CD4-positive, alpha-beta T cell treated with Interleukin-21 for 1 hour (primary cell): ENCODE measurements at regions not wholly inside any gene's neighbourhood (a gene's known extent, or its start where the extent isn't known, plus 50 kb on each side); places are given as distances from the start of the nearest gene placed in this dataset.

Source experiments
- DNase-seq: peaks from one replicate; pipeline ENCODE4 v3.0.0-alpha.2; 2020

GRCh38 chr3:39000008-39000450, 51.7 kb downstream of the SCN11A start:
- peak; percentile 47 for DNase-seq

DNA sequence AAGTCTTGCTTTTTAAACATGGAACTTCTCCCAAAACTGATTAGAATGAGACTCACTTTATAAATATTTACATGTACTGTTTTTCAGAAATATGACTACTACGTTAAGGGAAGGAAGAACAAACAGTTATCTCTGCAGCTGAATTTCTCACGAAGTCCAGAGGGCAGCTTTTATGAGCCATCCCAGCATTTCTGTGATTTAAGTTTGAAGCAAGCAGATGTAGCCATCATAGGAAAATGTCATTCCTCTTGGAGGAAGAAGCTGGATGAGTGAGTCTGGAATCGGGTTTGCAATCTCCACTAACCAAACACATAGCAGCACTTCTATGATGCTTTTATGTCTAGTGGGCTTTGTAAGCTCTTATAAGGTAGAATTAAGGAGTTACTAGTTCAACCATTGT, 53.7 kb downstream of the SCN11A start:
- DNase-seq = no peak

GRCh38 chr3:38996193-38996592, 55.6 kb downstream of the SCN11A start:
- no peak for DNase-seq

GRCh38 chr3:38994251-38994650, 57.5 kb downstream of the SCN11A start:
- DNase-seq = no peak

DNA sequence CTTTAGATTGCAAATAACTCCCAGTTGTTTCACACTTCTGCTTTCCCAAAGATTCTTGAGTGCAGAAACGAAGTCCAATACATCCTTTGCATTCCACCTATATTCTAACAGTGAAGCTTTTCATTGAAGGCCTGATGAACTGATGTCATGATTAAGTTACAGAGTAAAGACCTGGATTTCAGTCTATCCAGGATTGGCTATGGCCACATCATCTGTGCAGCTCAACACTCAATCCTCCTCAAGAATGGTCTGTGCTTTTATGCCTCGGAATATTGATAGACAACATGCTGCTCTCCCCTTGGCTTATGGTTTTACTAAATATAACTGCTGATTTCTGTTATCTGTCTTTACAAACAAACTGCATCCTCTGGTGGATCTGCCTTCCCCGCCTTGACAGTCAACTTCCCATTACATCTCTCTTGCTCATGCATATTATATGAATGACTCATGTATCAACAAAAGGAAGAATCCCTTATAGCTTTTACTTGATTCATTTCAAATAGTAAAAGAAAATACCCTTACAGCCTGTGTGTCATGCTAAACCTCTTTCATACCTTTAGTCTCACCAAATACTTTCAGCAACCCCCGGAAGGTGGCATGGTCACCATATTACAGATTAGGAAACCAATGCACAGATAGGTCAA, 59.5 kb downstream of the SCN11A start:
- DNase-seq = no peak

DNA sequence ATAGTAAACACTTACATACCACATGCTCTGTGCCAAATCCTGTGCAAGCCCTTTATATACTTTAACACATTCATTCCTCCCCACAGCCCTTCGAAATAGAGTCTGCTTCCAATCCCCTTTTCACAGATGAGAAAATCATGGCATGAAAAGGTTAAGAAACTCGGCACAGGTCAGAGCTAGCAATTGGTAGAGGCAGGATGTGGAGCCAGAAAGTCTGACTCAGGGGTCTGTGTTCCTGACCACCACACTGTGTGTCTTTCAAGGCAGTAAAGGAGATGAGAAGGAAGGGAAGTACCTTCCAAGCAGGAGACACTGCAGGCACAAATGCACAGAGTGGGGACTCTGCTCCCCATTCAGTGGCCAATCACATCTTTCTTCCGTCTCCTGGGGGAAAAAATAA, 61.1 kb downstream of the SCN11A start:
- no peak for DNase-seq

- DNase-seq = no peak
Observed at GRCh38 chr3:38989917-38990510, 61.7 kb downstream of the SCN11A start.

DNA sequence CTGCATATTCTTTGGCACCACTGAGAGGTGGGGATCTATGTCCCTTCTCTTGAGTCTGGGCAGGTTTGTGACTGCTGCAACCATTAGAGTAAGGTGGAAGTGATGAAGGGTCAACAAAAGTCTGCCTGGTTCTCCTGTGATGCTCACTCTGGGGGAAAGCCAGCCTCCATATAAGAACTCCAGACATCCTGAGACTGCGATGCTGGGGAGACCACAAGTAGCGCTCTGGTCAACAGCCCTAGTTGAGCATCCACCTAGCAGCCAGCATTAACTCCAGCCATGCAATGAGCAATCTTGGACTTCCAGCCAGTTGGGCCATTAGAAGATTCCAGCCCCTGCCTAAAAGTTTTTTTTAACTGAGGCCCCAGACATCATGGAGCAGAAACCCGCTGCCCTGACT, 62.8 kb downstream of the SCN11A start:
- DNase-seq = no peak

DNA sequence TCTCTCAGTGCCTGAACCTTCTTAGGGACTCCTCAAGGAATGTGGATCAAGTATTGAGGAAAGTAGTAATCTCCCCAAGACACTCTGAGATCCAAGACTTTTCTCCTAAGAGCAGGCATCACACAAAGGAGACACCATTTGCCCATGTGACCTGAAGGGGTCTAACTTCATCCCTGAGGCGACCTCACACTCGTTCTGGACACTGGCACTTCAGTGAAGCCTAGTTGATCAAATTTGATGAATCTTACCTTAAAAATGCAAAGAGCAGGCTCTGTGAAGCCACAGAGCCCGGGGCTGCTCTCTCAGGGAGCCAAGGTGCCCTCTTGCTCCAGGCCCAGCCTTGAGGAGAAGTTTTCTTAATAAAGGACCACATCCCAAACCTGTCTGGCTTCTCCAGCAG, 64.3 kb downstream of the SCN11A start:
- DNase-seq = no peak

DNA sequence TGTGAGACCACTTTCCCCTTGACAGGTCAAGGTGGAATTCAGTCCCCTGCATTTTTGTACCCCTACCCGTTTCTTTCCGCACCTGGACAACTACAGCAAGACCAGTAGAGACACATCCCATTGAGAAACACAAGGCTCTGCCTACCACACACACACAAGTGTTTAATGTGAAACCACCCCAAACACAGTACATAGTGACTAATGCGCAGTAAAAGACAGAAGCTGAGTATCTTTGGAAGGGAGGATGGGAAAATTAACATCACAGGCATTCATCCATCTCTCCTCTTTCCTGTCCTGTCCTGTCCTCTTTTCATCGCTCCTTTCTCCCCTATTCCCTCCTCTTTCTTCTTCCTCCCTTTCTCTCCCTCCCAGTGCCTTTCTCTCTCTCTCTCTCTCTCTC, 64.8 kb downstream of the SCN11A start:
- no peak for DNase-seq

DNA sequence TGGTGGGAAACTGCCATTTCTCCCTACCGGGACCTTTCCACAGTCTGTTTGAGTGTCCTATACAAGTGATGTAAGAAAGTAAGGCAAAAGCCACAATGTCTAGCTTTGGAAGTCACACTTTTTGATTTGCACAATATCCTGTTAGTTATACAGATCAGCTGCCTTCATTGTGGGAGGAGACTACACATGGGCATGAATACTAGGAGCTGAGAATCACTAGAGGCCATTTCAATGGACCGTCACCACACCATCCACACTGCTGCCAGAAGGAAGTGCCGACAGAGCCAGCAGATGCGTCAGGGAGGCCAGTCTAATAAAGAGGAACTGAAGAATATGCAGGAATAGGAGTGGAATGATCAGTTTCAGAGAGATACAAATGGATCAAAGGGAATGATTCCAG, 65.8 kb downstream of the SCN11A start:
- DNase-seq = no peak

DNA sequence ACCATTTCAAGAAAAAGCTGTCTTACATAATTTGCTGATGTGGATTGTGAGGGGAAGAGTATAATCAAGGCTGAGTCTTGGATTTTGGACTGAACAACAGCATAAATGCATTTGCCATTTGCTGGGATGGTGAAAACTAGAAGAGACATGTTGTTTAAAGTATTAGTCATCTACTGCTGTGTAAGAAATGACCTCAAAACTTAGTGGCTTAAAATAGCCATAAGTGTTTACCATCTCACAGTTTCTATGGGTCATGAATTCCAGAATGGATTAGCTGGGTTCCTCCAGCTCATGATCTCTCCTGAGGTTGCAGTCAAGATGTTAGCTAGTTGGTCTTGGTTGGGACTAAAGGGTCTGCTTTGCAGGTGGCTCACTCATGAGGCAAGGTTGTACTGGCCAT, 66.2 kb downstream of the SCN11A start:
- no peak for DNase-seq

GRCh38 chr3:38984731-38985130, 67.0 kb downstream of the SCN11A start:
- DNase-seq = no peak

DNA sequence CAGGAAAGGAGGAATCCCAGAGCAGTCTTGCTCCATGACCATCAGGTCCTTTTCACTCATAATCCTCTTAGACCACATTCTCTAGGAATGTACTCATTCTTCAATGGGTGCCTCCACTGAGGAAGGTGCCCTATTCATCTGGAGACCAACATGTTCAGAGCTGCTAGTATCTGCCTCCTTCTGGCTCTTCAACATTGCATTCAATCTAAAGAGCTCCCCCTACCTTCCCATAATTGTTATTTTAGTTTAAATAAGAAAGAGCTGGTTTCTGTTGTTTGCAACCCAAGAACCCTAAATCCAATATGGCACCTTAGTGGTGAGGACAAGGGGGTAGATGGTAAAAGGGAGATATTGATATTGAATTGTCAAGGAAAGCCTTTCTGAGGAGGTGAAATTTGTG, 67.6 kb downstream of the SCN11A start:
- DNase-seq = no peak

DNA sequence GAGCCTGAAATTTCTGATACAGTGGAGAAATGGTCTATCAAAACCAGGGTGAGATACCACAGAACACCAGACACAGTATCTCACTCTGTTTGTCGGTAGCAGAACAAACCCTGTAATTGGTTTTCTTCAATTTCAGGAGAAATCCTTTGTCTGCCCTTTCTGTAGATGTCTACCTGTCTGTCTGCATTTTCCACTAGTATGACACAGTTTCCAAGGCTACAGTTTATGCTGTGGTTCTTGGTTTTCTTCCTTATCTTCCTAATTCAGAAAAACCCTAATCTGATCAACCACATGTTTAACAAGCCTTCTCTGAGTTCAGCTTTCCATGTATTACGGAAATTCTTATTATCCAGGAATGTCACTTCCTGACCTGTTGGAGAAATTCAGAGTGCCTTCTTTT, 70.8 kb downstream of the SCN11A start:
- no peak for DNase-seq

GRCh38 chr3:38978729-38979128, 73.0 kb downstream of the SCN11A start:
- no peak for DNase-seq

GRCh38 chr3:38970851-38971638, 80.7 kb downstream of the SCN11A start:
- no peak for DNase-seq

DNA sequence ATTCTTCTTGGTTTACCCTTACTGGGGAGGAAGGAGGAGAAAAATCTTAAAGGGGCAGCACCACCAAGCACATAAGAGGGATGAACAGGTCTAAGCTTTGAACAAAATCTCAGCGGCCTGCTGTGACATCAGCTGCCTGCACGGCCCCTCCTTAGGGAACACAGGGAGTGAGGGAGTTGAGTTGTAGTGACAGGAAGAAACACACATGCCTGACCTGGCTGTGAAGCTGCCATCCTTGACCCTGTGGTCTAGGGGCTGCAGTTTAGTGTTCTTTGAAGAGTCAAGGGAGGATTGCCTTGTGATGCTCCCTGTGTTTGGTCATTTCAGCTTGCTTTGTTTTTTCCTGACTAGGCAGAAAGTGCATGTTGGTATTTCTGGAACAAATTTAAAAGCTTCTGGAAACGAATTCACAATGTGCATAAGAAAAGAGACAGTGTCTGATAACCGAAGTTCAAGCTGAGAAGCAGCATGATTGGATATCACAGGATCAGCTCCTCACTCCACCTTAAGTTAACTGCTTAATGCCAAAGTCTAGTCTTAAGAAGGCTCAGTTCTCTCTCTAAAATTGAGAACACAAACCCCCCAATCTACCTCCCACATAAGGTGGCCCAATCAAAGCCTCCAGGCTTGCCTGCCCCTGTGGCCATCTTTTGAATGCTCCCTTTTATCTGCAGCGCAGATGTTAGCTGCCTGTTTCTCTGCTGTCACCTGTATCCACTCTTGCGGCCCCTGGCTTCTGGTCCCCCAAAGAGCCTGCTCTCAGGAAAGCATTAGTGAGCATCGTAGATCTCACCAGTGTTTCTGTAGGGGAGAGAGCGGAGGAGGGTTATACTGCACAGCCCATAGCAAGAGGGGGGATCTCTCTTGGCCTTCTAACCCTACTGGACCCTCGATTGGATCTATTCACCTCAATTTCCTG, 82.2 kb downstream of the SCN11A start:
- DNase-seq = no peak

GRCh38 chr3:38968891-38969290, 82.9 kb downstream of the SCN11A start:
- no peak for DNase-seq

- DNase-seq = no peak
Observed at GRCh38 chr3:38968403-38968802, 83.3 kb downstream of the SCN11A start.

GRCh38 chr3:38967693-38967989, 84.1 kb downstream of the SCN11A start:
- no peak for DNase-seq

GRCh38 chr3:38966811-38967692, 84.7 kb downstream of the SCN11A start:
- DNase-seq = no peak
